ENCODE measurements at regions not wholly inside any gene's neighbourhood (a gene's known extent, or its start where the extent isn't known, plus 50 kb on each side); places are given as distances from the start of the nearest gene placed in this dataset.

DNA sequence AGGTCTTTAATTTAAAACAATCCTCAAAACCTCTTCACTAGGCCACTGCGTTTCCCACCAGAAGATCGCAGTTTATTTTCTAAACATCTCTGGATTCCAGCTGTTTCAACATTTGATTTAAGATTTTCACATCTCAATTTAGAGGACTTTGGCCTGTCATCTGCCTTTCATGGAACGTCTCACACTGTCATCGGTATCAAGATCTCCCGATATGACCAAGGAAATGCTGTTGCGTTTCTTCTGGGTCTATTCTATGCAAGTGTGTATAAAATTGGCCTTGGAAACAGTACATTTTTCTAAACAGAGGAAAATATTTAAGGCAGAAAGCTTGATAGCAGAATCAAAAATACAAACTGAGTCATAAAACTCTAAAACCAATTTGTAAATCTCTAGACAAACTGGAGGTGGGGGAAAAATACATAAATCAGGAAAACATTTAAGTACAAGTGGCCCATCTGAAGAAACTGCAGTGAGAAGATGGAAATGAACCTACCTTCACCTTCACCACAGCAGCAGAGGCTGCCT is 53.6 kb upstream of the SIMC1 start:
- Mint-ChIP-seq H3K4me3 (no peak overlapping the region), H3K36me3 (ENCODE audit: low read depth) (no peaks in the 10 kb centered on the region), H3K27ac (no peak overlapping the region), H3K9me3 (no peaks in the 10 kb centered on the region), H3K4me1 (ENCODE audit: low read depth) (no peaks in the 10 kb centered on the region), H3K27me3 (ENCODE audit: low read depth) (peaks cover 6% of the 10 kb centered on the region)
- DNase-seq (ENCODE audit: low spot score) = no peak

DNA sequence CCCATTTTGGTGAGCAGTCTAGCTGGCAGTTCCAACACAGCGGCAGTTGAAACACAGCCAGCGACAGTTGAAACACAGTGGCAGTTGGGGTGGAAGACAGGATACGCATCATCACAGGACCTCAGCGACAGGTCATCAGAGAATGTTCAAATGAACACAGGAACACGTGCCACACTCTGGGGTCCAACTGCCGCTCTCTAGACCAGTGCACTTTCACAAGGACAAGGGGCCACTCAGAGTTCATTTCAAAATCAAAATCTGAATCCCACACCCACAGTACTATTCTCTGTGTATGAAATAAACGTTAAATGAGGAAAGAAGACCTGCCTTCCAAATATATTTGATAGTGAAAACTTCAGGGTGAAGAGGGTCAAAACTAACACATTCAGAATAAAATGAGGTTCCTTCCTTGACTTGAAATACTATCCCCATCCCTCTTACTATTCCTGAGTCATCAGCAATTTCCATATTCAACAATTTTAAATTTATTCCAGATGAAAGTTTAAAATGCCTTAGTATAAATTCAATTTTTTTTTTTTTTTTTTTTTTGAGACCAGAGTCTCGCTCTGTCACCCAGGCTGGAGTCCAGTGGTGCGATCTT is 53.0 kb upstream of the SIMC1 start:
- no peaks in the 10 kb centered on the region for H3K36me3 Mint-ChIP-seq (ENCODE audit: low read depth)
- H3K27ac Mint-ChIP-seq = no peak overlapping the region
- H3K9me3 Mint-ChIP-seq = no peaks in the 10 kb centered on the region
- no peaks in the 10 kb centered on the region for H3K4me1 Mint-ChIP-seq (ENCODE audit: low read depth)
- no peak for DNase-seq (ENCODE audit: low spot score)
- H3K4me3 Mint-ChIP-seq = no peak overlapping the region
- H3K27me3 Mint-ChIP-seq (ENCODE audit: low read depth) = peaks cover 2% of the 10 kb centered on the region

DNA sequence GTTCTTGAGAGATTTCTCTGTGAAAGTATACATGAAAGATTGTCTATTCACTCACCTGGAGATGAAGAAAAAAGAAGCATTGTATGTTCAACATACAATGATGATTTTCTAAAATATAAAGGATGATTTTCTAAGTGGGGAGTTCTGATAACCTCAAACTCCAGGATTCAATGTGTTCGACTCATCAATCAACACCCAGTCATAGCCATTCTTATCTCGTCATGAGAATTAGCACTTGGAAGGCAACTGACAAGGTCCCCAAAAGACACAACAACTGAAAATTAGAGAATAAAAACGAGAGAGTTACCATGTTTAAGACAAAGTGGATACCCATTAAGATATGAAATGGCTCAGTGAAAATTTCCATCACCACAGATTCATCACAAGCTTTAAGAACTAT is 52.1 kb upstream of the SIMC1 start:
- Mint-ChIP-seq H3K36me3 (ENCODE audit: low read depth) (no peaks in the 10 kb centered on the region), H3K9me3 (no peaks in the 10 kb centered on the region)

DNA sequence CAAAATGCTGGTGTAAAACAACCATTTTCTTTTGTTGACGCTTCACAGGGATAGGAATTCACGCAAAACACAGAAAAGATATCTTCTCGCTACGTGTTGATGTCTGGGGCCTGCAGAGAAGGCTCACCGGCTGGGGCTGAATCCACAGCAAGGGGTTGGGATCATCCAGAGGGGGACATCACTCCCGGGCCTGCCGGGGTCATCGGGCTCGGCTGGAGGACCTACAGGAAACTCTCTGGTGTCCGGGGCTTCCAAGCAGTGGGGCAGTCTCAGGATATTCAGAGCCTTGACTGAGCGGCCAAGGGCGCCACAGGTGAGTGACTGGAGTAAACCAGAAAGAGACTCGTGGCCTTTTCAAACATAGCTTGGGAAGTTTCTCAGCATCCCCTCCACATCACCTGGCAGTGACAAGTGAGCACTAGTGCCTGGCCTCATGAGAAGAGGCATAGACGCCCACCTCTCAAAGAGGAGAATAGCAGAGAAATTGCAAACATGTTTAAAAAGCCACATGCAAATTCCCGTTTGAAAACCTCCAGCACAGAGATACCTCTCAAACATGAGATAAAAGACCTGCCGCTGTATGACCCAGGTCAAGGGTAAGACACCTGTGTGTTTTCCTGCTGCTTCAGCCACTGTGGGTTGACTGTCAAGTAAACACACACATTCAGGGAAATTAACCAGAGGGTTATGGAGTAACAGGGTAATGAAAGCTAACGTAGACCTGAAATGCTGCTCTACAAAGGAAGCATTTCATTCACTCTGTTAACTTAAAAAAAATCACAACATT is 50.8 kb upstream of the SIMC1 start:
- no peaks in the 10 kb centered on the region for H3K4me1 Mint-ChIP-seq (ENCODE audit: low read depth)

More for the DNA sequence above, 52.1 kb upstream of the SIMC1 start:
- Mint-ChIP-seq H3K4me1 (ENCODE audit: low read depth) (no peaks in the 10 kb centered on the region), H3K4me3 (no peak overlapping the region), H3K27me3 (ENCODE audit: low read depth) (peaks cover 2% of the 10 kb centered on the region), H3K27ac (no peak overlapping the region)
- no peak for DNase-seq (ENCODE audit: low spot score)

DNA sequence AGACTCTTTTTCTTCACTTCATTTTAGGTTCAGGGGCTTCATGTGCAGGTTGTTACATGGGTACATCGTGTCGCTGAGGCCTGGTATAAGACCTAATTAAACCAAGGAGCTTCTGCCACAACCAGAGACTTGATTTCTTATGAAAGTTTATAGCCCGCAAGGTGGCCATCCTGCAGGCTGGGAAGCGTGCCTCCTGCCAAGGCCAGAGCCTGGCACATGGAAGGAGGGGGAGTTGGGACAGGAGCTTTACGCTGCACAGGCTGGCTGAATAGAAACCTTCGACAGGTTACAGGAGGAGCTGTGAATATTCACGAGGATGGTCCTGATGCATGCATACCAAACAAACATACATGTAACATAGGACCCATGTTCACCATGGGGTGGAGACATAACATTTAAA is 50.1 kb upstream of the SIMC1 start:
- no peaks in the 10 kb centered on the region for H3K36me3 Mint-ChIP-seq (ENCODE audit: low read depth)
- DNase-seq (ENCODE audit: low spot score) = no peak

More for the DNA sequence above, 50.8 kb upstream of the SIMC1 start:
- no peak overlapping the region for H3K4me3 Mint-ChIP-seq
- H3K27me3 Mint-ChIP-seq (ENCODE audit: low read depth) = peaks cover 2% of the 10 kb centered on the region
- H3K9me3 Mint-ChIP-seq = no peaks in the 10 kb centered on the region
- no peak for DNase-seq (ENCODE audit: low spot score)
- H3K27ac Mint-ChIP-seq = no peak overlapping the region
- no peaks in the 10 kb centered on the region for H3K36me3 Mint-ChIP-seq (ENCODE audit: low read depth)

More for the DNA sequence above, 50.1 kb upstream of the SIMC1 start:
- Mint-ChIP-seq H3K27ac (no peak overlapping the region), H3K9me3 (no peaks in the 10 kb centered on the region), H3K4me3 (no peak overlapping the region), H3K27me3 (ENCODE audit: low read depth) (peaks cover 2% of the 10 kb centered on the region), H3K4me1 (ENCODE audit: low read depth) (no peaks in the 10 kb centered on the region)

Data from T-helper 2 cell treated with Interferon-gamma antibody and Interleukin-4, amounts not matched to agents 5 μg/mL and 100 μg/mL, for 36 hours (primary cell).